Ishikawa (cell line): ENCODE measurements at regions not wholly inside any gene's neighbourhood (a gene's known extent, or its start where the extent isn't known, plus 50 kb on each side); places are given as distances from the start of the nearest gene placed in this dataset.

Source experiments
- FOXM1 ChIP-seq: IDR thresholded peaks from 2 replicates; pipeline ENCODE4 v1.6.1; 2012; ENCODE audit warnings: low read depth, borderline replicate concordance
- MAX ChIP-seq: IDR thresholded peaks from 2 replicates; pipeline ENCODE4 v1.6.1; 2012
- NFIC ChIP-seq: IDR thresholded peaks from 2 replicates; pipeline ENCODE4 v1.6.1; 2012
- RAD21 ChIP-seq: IDR thresholded peaks from 2 replicates; pipeline ENCODE4 v1.6.1; 2012; ENCODE audit warnings: low read depth
- YY1 ChIP-seq: IDR thresholded peaks from 2 replicates; pipeline ENCODE4 v1.6.1; 2012; ENCODE audit warnings: low read depth
- ZBTB7A ChIP-seq: IDR thresholded peaks from 2 replicates; pipeline ENCODE4 v1.6.1; 2012; ENCODE audit warnings: low read depth
- TF ChIP-seq, protein P1 (sequence below): IDR thresholded peaks from 2 replicates; pipeline ENCODE4 v1.6.1; 2012; ENCODE audit warnings: low read depth, mild to moderate bottlenecking

- TF ChIP-seq YY1 (no peak), ZBTB7A (no peak), RAD21 (no peak), MAX (no peak), NFIC (no peak), FOXM1 (no peak)
- TF ChIP-seq, protein P1, sequence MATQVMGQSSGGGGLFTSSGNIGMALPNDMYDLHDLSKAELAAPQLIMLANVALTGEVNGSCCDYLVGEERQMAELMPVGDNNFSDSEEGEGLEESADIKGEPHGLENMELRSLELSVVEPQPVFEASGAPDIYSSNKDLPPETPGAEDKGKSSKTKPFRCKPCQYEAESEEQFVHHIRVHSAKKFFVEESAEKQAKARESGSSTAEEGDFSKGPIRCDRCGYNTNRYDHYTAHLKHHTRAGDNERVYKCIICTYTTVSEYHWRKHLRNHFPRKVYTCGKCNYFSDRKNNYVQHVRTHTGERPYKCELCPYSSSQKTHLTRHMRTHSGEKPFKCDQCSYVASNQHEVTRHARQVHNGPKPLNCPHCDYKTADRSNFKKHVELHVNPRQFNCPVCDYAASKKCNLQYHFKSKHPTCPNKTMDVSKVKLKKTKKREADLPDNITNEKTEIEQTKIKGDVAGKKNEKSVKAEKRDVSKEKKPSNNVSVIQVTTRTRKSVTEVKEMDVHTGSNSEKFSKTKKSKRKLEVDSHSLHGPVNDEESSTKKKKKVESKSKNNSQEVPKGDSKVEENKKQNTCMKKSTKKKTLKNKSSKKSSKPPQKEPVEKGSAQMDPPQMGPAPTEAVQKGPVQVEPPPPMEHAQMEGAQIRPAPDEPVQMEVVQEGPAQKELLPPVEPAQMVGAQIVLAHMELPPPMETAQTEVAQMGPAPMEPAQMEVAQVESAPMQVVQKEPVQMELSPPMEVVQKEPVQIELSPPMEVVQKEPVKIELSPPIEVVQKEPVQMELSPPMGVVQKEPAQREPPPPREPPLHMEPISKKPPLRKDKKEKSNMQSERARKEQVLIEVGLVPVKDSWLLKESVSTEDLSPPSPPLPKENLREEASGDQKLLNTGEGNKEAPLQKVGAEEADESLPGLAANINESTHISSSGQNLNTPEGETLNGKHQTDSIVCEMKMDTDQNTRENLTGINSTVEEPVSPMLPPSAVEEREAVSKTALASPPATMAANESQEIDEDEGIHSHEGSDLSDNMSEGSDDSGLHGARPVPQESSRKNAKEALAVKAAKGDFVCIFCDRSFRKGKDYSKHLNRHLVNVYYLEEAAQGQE = no peak
These were observed 267.4 kb downstream of the CGGBP1 start for GRCh38 chr3:87791248-87792027.
